OCI-LY7 (cell line): ENCODE measurements at regions not wholly inside any gene's neighbourhood (a gene's known extent, or its start where the extent isn't known, plus 50 kb on each side); places are given as distances from the start of the nearest gene placed in this dataset.
"Not testable (repeated sequence)": the region's sequence is repeated elsewhere in the genome, so short reads cannot be mapped to it uniquely, and the experiment has no call there.

Experiments
- BruUV-seq: library from RNA; stranded (reverse); fragments of 400-500 nt; replicated peaks from 2 replicates; lab custom pipeline; 2021; lab: Mats Ljungman, UMichigan
- CTCF ChIA-PET: fragments of 300-600 bp; sonication (Branson Sonifier 250); formaldehyde crosslinking; loops from one replicate; lab custom pipeline; 2022; ENCODE audit warnings: antibody characterized with exemption; ENCODE audit not compliant: unreplicated experiment; lab: Charles Lee
- POLR2A ChIA-PET: fragments of 300-600 bp; sonication (Branson Sonifier 250); formaldehyde crosslinking; loops from one replicate; lab custom pipeline; 2022; ENCODE audit warnings: antibody characterized with exemption; lab: Charles Lee
- DNase-seq: peaks from one replicate; pipeline ENCODE4 v3.0.0-alpha.2; 2015; ENCODE audit warnings: low spot score
- H2AFZ ChIP-seq: fragments of 200-600 bp; sonication (generic), shearing (Covaris generic); 2 replicates; pipeline ENCODE4 v1.6.1; 2014; ENCODE audit warnings: mild to moderate bottlenecking, antibody characterized with exemption, low read length, moderate library complexity
- H3K27ac ChIP-seq: fragments of 200-600 bp; sonication (generic); 2 replicates; pipeline ENCODE4 v1.5.1; 2014; ENCODE audit warnings: mixed run types, low read depth, mild to moderate bottlenecking, moderate library complexity, low read length, inconsistent platforms; ENCODE audit not compliant: poor library complexity, severe bottlenecking
- H3K36me3 ChIP-seq: fragments of 200-600 bp; sonication (generic); 2 replicates; pipeline ENCODE4 v1.6.1; 2014; ENCODE audit warnings: mild to moderate bottlenecking, antibody characterized with exemption, low read length, moderate library complexity, mixed read lengths; ENCODE audit not compliant: insufficient read depth
- H3K4me1 ChIP-seq: fragments of 200-600 bp; sonication (generic); 2 replicates; pipeline ENCODE4 v1.5.1; 2014; ENCODE audit warnings: mild to moderate bottlenecking, low read length; ENCODE audit not compliant: insufficient read depth, poor library complexity, severe bottlenecking
- H3K4me2 ChIP-seq: fragments of 200-600 bp; sonication (generic); 2 replicates; pipeline ENCODE4 v1.6.1; 2014; ENCODE audit warnings: mild to moderate bottlenecking, low read length
- H3K4me3 ChIP-seq: fragments of 200-600 bp; sonication (generic); 2 replicates; pipeline ENCODE4 v1.5.1; 2014; ENCODE audit warnings: mild to moderate bottlenecking, low read depth, low read length; ENCODE audit not compliant: poor library complexity, severe bottlenecking
- H3K79me2 ChIP-seq: fragments of 200-600 bp; sonication (generic); 2 replicates; pipeline ENCODE4 v1.6.1; 2016; ENCODE audit warnings: low read depth, mild to moderate bottlenecking, low read length, moderate library complexity, mixed read lengths; ENCODE audit not compliant: insufficient read depth
- H3K9me2 ChIP-seq: fragments of 200-600 bp; sonication (generic); 2 replicates; pipeline ENCODE4 v1.6.1; 2016; ENCODE audit warnings: mild to moderate bottlenecking, low read length, mixed read lengths; ENCODE audit not compliant: insufficient read depth
- H3K9me3 ChIP-seq: fragments of 200-600 bp; sonication (generic); 2 replicates; pipeline ENCODE4 v1.6.1; 2014; ENCODE audit warnings: mild to moderate bottlenecking, mixed run types, low read length, mixed read lengths
- H4K20me1 ChIP-seq: fragments of 200-600 bp; sonication (generic); 2 replicates; pipeline ENCODE4 v1.6.1; 2014; ENCODE audit warnings: mild to moderate bottlenecking, antibody characterized with exemption, low read length, moderate library complexity, mixed read lengths; ENCODE audit not compliant: insufficient read depth
- CTCF ChIP-seq: fragments of 200-600 bp; sonication (generic); conservative IDR thresholded peaks from 2 replicates; pipeline ENCODE4 v1.5.1; 2014; ENCODE audit warnings: mild to moderate bottlenecking, antibody characterized with exemption, low read length, moderate library complexity, mixed read lengths
- EZH2phosphoT487 ChIP-seq: fragments of 200-600 bp; sonication (generic); IDR thresholded peaks from 2 replicates; pipeline ENCODE4 v1.6.1; 2018; ENCODE audit warnings: low read depth, borderline replicate concordance, mild to moderate bottlenecking, mixed run types, antibody characterized with exemption, low read length, moderate library complexity, mixed read lengths
- intact Hi-C: fragments of 100-400 bp; cut with micrococcal nuclease; formaldehyde crosslinking; loops from one replicate; pipeline ENCODE4 v1.10.0; 2022; ENCODE audit not compliant: unreplicated experiment

DNA sequence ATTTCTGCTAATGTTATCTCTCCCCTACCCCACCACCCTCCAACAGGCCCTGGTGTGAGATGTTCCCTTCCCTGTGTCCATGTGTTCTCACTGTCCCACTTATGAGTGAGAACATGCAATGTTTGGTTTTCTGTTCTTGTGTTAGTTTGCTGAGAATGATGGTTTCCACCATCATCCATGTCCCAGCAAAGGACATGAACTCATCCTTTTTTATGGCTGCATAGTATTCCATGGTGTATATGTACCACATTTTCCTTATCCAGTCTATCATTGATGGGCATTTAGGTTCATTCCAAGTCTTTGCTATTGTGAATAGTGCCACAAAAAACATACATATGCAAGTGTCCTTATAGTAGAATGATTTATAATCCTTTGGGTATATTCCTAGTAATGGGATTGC lies 104.5 kb downstream of the ZNF33B start:
- BruUV-seq, H3K27ac ChIP-seq, H3K4me2 ChIP-seq, DNase-seq, H3K79me2 ChIP-seq, H3K4me1 ChIP-seq, H3K9me2 ChIP-seq, H2AFZ ChIP-seq, H3K4me3 ChIP-seq, H3K36me3 ChIP-seq, intact Hi-C loops, CTCF ChIA-PET, H4K20me1 ChIP-seq, POLR2A ChIA-PET: not testable (repeated sequence)
- peaks cover 11% of the 10 kb centered on the region; the same call in 1 of the 2 replicates for H3K9me3 ChIP-seq

- POLR2A ChIA-PET, result no interaction called here
- Histone ChIP-seq H3K27ac (no peak overlapping the region), H2AFZ (no peak overlapping the region), H3K9me2 (no peaks in the 10 kb centered on the region), H3K4me1 (no peaks in the 10 kb centered on the region), H4K20me1 (no peaks in the 10 kb centered on the region), H3K4me2 (no peak overlapping the region), H3K9me3 (peaks cover 11% of the 10 kb centered on the region; the same call in 1 of the 2 replicates), H3K79me2 (no peaks in the 10 kb centered on the region), H3K36me3 (no peaks in the 10 kb centered on the region; the same call in 1 of the 2 replicates), H3K4me3 (no peak overlapping the region)
- no peak for DNase-seq
- TF ChIP-seq CTCF (no peak), EZH2phosphoT487 (no peak)
- CTCF ChIA-PET, result no interaction called here
- intact Hi-C loops, result no loop called here
- BruUV-seq, result no TSS peak
Observed at GRCh38 chr10:42532996-42533395, 105.4 kb downstream of the ZNF33B start.

GRCh38 chr10:42523098-42523497 lies 115.3 kb downstream of the ZNF33B start:
- ChIA-PET CTCF (no interaction called here), POLR2A (interaction anchor here (1.1 kb wide), 1 partner anchor 1024 kb away, joined by 3 read pairs; no protein-coding TSS in a partner anchor)
- no peak overlapping the region for H2AFZ ChIP-seq
- intact Hi-C loops, result no loop called here
- H3K4me3 ChIP-seq, result no peak overlapping the region
- H3K27ac ChIP-seq, result no peak overlapping the region
- H3K9me2 ChIP-seq, result no peaks in the 10 kb centered on the region
- H4K20me1 ChIP-seq, result no peaks in the 10 kb centered on the region
- no peaks in the 10 kb centered on the region for H3K79me2 ChIP-seq
- H3K36me3 ChIP-seq, result peaks cover 67% of the 10 kb centered on the region
- peaks cover 24% of the 10 kb centered on the region; the same call in 1 of the 2 replicates for H3K9me3 ChIP-seq
- no peaks in the 10 kb centered on the region for H3K4me1 ChIP-seq
- no TSS peak for BruUV-seq
- TF ChIP-seq EZH2phosphoT487, result no peak
- TF ChIP-seq CTCF, result no peak
- no peak overlapping the region for H3K4me2 ChIP-seq
- no peak for DNase-seq
